GM12872 (cell line): ENCODE measurements at regions not wholly inside any gene's neighbourhood (a gene's known extent, or its start where the extent isn't known, plus 50 kb on each side); places are given as distances from the start of the nearest gene placed in this dataset.

Source experiments
- CTCF ChIP-seq: IDR thresholded peaks from 3 replicates; pipeline ENCODE4 v1.5.1; 2011; ENCODE audit warnings: low read depth, mild to moderate bottlenecking, low read length, moderate library complexity; ENCODE audit not compliant: insufficient read depth

- TF ChIP-seq CTCF = no peak
Measured at GRCh38 chr4:167492007-167492406, 257.7 kb upstream of the SPOCK3 start.

GRCh38 chr4:167509551-167509950 lies 275.3 kb upstream of the SPOCK3 start:
- no peak for TF ChIP-seq CTCF

GRCh38 chr4:167524091-167524490 lies 289.8 kb upstream of the SPOCK3 start:
- TF ChIP-seq CTCF = no peak

- TF ChIP-seq CTCF = no peak
Measured at GRCh38 chr4:167537761-167538160, 303.5 kb upstream of the SPOCK3 start.

DNA sequence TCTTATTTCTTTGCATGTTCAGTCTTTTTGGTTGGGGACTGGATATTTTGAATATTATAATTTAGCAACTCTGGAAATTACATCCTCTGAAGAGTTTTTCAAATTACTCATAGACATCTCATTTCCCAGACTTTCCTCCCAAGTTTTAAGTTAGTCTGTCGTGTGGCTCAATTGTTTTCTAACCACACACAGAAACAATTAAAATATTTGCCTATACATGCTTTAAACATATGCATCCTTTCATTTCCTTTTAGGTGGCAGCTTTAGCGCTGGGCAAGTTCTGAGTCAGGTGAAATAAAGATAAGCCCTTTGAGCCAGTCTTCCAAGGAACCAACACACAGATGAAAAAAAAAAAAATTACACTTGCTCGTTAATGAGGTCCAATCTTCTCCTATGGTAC lies 307.0 kb upstream of the SPOCK3 start:
- TF ChIP-seq CTCF = no peak

- no peak for TF ChIP-seq CTCF
Measured at GRCh38 chr4:167544391-167544790, 310.1 kb upstream of the SPOCK3 start.

- TF ChIP-seq CTCF = no peak
Measured at GRCh38 chr4:167550021-167550420, 315.7 kb upstream of the SPOCK3 start.
